SK-N-SH (cell line): ENCODE measurements at regions not wholly inside any gene's neighbourhood (a gene's known extent, or its start where the extent isn't known, plus 50 kb on each side); places are given as distances from the start of the nearest gene placed in this dataset.

ENCODE experiments used
- EZH2phosphoT487 ChIP-seq: fragments of 200-600 bp; sonication (generic); IDR thresholded peaks from 2 replicates; pipeline ENCODE4 v1.6.1; 2017; ENCODE audit warnings: low read depth, mixed run types, mild to moderate bottlenecking, antibody characterized with exemption, moderate library complexity, borderline replicate concordance
- JUND ChIP-seq: IDR thresholded peaks from 2 replicates; pipeline ENCODE4 v1.4.0; 2012
- POLR2AphosphoS5 ChIP-seq: IDR thresholded peaks from 2 replicates; pipeline ENCODE4 v1.6.1; 2012; ENCODE audit warnings: low read depth, low read length
- RAD21 ChIP-seq: IDR thresholded peaks from 2 replicates; pipeline ENCODE4 v1.6.1; 2012; ENCODE audit warnings: mild to moderate bottlenecking, low read length
- RFX5 ChIP-seq: IDR thresholded peaks from 2 replicates; pipeline ENCODE4 v1.6.1; 2012; ENCODE audit warnings: mild to moderate bottlenecking, improper control_type of control experiment, low read length
- TCF12 ChIP-seq: IDR thresholded peaks from 2 replicates; pipeline ENCODE4 v1.4.0; 2012
- YY1 ChIP-seq: IDR thresholded peaks from 2 replicates; pipeline ENCODE4 v1.4.0; 2012; ENCODE audit warnings: low read depth, mild to moderate bottlenecking
- TF ChIP-seq, protein P1 (sequence below): fragments of 200-600 bp; sonication (generic); IDR thresholded peaks from 2 replicates; pipeline ENCODE4 v1.6.1; 2017; ENCODE audit warnings: antibody characterized with exemption, mild to moderate bottlenecking, moderate library complexity
- TF ChIP-seq, protein P2 (sequence below): IDR thresholded peaks from 2 replicates; pipeline ENCODE4; 2012
- TF ChIP-seq, protein P3 (sequence below): IDR thresholded peaks from 2 replicates; pipeline ENCODE4 v1.4.0; 2012; ENCODE audit warnings: low read depth, borderline replicate concordance

DNA sequence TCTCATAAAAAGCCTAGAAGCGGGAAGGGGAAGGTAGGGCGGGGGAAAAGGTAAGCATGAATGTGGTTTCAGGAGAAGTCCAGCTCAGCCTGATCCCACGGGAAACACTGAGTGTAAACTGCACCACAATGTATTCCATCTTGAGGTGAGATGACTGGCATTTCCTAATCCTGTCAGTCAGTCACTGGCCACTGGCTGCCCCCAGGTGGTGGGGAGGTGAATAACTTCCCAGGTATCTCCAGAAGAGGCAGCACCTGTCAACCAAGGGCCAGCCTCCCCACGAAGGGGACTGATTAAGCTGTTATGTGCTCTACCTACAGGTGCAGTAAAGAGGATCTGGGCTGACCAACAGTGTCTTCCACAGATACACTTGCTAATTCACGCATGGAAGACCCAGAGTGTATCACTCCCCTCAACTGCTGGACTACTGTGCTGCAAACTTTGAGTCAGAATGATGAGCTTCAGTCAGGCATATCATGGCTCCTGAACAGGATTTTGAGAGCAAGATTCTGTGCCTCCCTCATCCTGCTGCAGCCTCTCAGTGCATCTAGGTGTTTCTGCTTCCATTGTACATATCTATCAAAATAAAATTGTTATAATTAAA lies 108.5 kb upstream of the CCL2 start:
- TF ChIP-seq, protein P1, sequence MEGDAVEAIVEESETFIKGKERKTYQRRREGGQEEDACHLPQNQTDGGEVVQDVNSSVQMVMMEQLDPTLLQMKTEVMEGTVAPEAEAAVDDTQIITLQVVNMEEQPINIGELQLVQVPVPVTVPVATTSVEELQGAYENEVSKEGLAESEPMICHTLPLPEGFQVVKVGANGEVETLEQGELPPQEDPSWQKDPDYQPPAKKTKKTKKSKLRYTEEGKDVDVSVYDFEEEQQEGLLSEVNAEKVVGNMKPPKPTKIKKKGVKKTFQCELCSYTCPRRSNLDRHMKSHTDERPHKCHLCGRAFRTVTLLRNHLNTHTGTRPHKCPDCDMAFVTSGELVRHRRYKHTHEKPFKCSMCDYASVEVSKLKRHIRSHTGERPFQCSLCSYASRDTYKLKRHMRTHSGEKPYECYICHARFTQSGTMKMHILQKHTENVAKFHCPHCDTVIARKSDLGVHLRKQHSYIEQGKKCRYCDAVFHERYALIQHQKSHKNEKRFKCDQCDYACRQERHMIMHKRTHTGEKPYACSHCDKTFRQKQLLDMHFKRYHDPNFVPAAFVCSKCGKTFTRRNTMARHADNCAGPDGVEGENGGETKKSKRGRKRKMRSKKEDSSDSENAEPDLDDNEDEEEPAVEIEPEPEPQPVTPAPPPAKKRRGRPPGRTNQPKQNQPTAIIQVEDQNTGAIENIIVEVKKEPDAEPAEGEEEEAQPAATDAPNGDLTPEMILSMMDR = peak; percentile 46
- TF ChIP-seq, protein P2, sequence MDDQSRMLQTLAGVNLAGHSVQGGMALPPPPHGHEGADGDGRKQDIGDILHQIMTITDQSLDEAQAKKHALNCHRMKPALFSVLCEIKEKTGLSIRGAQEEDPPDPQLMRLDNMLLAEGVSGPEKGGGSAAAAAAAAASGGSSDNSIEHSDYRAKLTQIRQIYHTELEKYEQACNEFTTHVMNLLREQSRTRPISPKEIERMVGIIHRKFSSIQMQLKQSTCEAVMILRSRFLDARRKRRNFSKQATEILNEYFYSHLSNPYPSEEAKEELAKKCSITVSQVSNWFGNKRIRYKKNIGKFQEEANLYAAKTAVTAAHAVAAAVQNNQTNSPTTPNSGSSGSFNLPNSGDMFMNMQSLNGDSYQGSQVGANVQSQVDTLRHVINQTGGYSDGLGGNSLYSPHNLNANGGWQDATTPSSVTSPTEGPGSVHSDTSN = 0 out of 2 replicates have a peak, but pooled peaks have one; percentile 4
- TF ChIP-seq JUND (no peak), POLR2AphosphoS5 (no peak), RAD21 (peak; percentile 85), TCF12 (no peak), RFX5 (no peak), YY1 (no peak), EZH2phosphoT487 (no peak)
- TF ChIP-seq, protein P3, sequence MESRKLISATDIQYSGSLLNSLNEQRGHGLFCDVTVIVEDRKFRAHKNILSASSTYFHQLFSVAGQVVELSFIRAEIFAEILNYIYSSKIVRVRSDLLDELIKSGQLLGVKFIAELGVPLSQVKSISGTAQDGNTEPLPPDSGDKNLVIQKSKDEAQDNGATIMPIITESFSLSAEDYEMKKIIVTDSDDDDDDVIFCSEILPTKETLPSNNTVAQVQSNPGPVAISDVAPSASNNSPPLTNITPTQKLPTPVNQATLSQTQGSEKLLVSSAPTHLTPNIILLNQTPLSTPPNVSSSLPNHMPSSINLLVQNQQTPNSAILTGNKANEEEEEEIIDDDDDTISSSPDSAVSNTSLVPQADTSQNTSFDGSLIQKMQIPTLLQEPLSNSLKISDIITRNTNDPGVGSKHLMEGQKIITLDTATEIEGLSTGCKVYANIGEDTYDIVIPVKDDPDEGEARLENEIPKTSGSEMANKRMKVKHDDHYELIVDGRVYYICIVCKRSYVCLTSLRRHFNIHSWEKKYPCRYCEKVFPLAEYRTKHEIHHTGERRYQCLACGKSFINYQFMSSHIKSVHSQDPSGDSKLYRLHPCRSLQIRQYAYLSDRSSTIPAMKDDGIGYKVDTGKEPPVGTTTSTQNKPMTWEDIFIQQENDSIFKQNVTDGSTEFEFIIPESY = no peak
